Brain microvascular endothelial cell (primary cell): ENCODE measurements at regions not wholly inside any gene's neighbourhood (a gene's known extent, or its start where the extent isn't known, plus 50 kb on each side); places are given as distances from the start of the nearest gene placed in this dataset.

Experiments used
- DNase-seq: peaks from one replicate; pipeline ENCODE4 v3.0.0-alpha.2; 2020
- H3K27ac ChIP-seq: fragments of 250-450 bp; sonication (Bioruptor Pico); 2 replicates; pipeline ENCODE4 v1.5.1; 2020; ENCODE audit warnings: mild to moderate bottlenecking, moderate library complexity
- H3K27me3 ChIP-seq: fragments of 250-450 bp; sonication (Bioruptor Pico); replicated peaks from 2 replicates; pipeline ENCODE4 v1.5.1; 2020; ENCODE audit warnings: mild to moderate bottlenecking
- H3K36me3 ChIP-seq: fragments of 250-450 bp; sonication (Bioruptor Pico); replicated peaks from 2 replicates; pipeline ENCODE4 v1.5.1; 2020; ENCODE audit warnings: mild to moderate bottlenecking
- H3K4me3 ChIP-seq: 2 replicates; pipeline ENCODE4 v1.5.1; 2011; ENCODE audit warnings: low read depth, mild to moderate bottlenecking, control low read depth, low read length, moderate library complexity
- in situ Hi-C: cut with HindIII; loops from 2 replicates; pipeline ENCODE4 v1.10.0; 2017; ENCODE audit warnings: low sequenced_read_pairs, low pct_ligation_motif_present
- TF ChIP-seq, protein P1 (sequence below): IDR thresholded peaks from 2 replicates; pipeline ENCODE4 v1.5.1; 2011; ENCODE audit warnings: low read depth, mild to moderate bottlenecking, moderate library complexity, low read length, control low read depth, inconsistent platforms; ENCODE audit errors: missing control alignments

DNA sequence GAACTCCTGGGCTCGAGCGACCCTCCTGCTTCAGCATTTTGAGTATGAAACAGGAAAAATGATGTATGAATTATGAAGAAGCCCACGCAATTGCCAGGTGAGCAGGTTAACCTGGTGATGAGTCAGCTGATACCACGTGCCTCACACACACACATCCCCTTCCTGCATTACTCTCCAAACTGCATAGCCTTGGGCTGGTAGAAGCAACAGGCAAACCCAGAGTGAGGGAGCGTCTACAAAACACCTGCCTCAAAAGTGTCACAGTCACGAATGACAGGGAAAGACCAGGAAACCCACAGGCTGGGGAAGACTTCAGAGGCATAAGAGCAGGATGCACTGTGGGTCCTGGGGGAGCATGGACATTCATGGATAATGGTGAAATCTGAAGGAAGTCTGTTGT, 192.8 kb upstream of the IRS2 start:
- DNase-seq, result no peak
- H3K27me3 ChIP-seq, result no peaks in the 10 kb centered on the region
- no peak overlapping the region for H3K27ac ChIP-seq
- TF ChIP-seq, protein P1, sequence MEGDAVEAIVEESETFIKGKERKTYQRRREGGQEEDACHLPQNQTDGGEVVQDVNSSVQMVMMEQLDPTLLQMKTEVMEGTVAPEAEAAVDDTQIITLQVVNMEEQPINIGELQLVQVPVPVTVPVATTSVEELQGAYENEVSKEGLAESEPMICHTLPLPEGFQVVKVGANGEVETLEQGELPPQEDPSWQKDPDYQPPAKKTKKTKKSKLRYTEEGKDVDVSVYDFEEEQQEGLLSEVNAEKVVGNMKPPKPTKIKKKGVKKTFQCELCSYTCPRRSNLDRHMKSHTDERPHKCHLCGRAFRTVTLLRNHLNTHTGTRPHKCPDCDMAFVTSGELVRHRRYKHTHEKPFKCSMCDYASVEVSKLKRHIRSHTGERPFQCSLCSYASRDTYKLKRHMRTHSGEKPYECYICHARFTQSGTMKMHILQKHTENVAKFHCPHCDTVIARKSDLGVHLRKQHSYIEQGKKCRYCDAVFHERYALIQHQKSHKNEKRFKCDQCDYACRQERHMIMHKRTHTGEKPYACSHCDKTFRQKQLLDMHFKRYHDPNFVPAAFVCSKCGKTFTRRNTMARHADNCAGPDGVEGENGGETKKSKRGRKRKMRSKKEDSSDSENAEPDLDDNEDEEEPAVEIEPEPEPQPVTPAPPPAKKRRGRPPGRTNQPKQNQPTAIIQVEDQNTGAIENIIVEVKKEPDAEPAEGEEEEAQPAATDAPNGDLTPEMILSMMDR, result no peak
- H3K4me3 ChIP-seq, result no peak overlapping the region
- H3K36me3 ChIP-seq, result no peaks in the 10 kb centered on the region
- in situ Hi-C loops, result no loop called here

DNA sequence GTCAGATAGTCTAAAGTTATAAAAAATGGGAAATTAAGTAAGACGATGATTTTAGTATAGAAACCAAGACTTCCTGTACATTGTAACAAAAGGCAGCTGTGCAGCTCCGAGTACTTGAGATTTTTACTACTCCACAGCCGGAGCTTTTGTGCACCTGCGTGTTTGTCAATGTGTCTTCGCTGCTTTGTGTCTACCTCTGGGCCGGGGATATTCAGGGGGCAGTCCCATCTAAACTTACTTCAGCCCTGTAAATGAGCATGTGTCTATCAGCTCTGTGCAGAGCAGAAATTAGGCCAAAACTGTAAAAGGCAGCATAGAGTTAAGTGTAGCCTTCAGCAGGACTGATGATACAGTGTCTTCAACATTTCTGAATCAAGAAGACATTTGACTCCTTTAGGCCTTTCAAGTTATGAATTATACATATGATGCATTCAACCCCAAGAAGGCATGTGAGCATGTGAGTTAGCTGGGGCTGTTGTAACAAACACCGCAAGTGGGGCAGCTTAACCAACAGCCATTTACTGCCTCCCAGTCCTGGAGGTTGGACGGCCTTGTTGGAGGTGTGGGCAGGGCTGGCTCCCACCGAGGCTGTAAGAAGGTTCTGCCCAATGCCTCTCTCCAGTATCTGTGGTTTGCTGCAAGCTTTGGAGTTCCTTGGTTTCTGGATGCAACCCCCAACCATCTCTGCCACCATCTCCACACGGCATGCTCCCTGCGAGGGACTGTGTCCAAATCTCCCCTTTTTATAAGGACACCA, 191.0 kb upstream of the IRS2 start:
- no peaks in the 10 kb centered on the region for H3K27me3 ChIP-seq
- no peak for DNase-seq
- in situ Hi-C loops, result no loop called here
- H3K4me3 ChIP-seq, result no peak overlapping the region
- TF ChIP-seq, protein P1, result no peak
- no peaks in the 10 kb centered on the region for H3K36me3 ChIP-seq
- no peak overlapping the region for H3K27ac ChIP-seq

DNA sequence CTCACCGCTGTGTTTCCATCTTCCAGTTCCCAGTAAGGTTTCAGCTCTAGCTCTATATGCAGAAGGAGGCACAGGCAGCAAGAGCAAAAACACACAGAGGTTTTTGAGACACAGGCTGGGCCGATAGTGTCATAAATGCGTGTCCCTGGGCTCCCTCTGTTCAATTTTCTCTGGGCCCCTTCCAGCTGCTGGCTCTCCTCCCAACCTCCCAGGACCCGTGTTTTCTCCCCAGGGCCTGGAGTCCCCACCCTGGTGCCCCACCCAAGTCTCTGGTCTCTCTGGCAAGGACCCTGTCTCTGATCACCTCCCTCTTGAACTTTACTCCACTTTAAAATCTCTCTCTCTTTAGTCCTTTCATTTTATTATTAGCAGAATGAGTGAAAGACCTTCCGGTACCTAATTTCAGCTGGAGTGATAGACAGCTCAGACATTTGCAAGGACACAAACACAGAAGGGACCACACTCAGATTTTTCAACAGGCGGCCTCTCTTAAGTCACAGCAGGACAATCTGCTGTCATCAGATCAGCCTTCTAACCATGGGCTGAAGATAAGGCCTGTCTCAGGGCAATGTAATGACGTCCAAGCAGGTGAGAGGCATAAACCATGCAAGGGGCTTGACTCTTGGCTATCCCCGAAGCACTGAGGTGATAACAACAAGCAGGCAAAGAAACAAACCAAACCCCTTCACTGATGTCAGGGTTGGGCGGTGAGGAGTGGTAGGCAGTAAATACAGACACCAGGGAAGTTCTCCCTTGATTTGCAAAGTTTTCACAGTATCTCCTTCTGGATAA, 190.0 kb upstream of the IRS2 start:
- DNase-seq, result no peak
- in situ Hi-C loops, result no loop called here
- TF ChIP-seq, protein P1, result no peak
- Histone ChIP-seq H3K27ac (no peak overlapping the region), H3K27me3 (no peaks in the 10 kb centered on the region), H3K4me3 (no peak overlapping the region), H3K36me3 (no peaks in the 10 kb centered on the region)

DNA sequence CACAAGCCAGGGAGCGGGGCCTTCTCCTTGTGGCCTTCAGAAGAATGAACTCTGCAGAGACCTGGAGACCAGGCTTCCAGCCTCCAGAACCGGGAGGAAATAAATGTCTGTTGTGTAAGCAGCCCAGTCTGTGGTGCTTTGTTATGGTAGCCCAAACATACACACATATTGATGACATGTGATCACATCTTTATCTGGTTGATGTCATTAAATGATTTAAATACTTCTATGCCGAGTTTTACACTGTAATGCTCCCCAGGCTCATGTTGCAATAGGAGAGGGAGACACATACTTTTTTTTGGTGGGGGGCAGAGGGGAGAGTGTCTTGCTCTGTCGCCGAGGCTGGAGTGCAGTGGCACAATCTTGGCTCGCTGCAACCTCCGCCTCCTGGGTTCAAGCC, 188.0 kb upstream of the IRS2 start:
- Histone ChIP-seq H3K27me3 (no peaks in the 10 kb centered on the region), H3K27ac (no peak overlapping the region), H3K4me3 (no peak overlapping the region), H3K36me3 (no peaks in the 10 kb centered on the region)
- peak; percentile 16 for DNase-seq
- in situ Hi-C loops, result no loop called here
- TF ChIP-seq, protein P1, result no peak

DNA sequence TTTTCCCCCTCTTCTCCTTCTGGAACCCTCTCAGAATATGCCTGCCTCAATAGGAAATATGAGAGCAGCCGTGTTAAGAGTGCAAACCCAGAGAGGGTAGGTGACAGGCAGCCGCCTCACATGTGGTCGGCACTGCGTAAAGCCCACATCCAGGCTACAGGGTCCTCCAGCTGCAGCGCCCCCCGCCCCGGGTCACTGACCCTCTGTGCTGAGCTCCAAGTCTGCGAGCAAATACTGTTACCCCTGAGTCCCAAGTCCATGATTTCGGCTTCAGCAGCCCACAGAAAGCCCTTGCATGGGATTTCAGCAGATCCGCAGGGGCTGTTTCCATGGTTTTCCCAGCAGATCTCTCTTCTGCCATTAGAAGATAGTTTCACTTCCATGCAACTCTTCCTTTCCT, 186.9 kb upstream of the IRS2 start:
- Histone ChIP-seq H3K36me3 (no peaks in the 10 kb centered on the region), H3K4me3 (no peak overlapping the region), H3K27ac (no peak overlapping the region), H3K27me3 (no peaks in the 10 kb centered on the region)
- in situ Hi-C loops, result no loop called here
- no peak for DNase-seq
- TF ChIP-seq, protein P1, result no peak
